ENCODE measurements at regions not wholly inside any gene's neighbourhood (a gene's known extent, or its start where the extent isn't known, plus 50 kb on each side); places are given as distances from the start of the nearest gene placed in this dataset.

GRCh38 chr3:16112910-16113504, 61.5 kb upstream of the GALNT15 start:
- TF ChIP-seq CTCF (IDR thresholded peaks at IDR 0.05) (no peak), ZFX (IDR thresholded peaks at IDR 0.05; ENCODE audit: borderline replicate concordance) (no peak)

Measured in 22Rv1 (cell line).